ENCODE measurements at regions not wholly inside any gene's neighbourhood (a gene's known extent, or its start where the extent isn't known, plus 50 kb on each side); places are given as distances from the start of the nearest gene placed in this dataset.

- DNase-seq (ENCODE audit: low spot score), result no peak
Measured at GRCh38 chr11:128219731-128220120, 367.6 kb downstream of the ETS1 start.

- DNase-seq (ENCODE audit: low spot score), result no peak
Measured at GRCh38 chr11:128216198-128216597, 371.2 kb downstream of the ETS1 start.

- DNase-seq (ENCODE audit: low spot score), result no peak
Measured at GRCh38 chr11:128215238-128215882, 372.0 kb downstream of the ETS1 start.

- no peak for DNase-seq (ENCODE audit: low spot score)
Measured at GRCh38 chr11:128214263-128214662, 373.1 kb downstream of the ETS1 start.

GRCh38 chr11:128213461-128213860 is 373.9 kb downstream of the ETS1 start:
- no peak for DNase-seq (ENCODE audit: low spot score)

DNA sequence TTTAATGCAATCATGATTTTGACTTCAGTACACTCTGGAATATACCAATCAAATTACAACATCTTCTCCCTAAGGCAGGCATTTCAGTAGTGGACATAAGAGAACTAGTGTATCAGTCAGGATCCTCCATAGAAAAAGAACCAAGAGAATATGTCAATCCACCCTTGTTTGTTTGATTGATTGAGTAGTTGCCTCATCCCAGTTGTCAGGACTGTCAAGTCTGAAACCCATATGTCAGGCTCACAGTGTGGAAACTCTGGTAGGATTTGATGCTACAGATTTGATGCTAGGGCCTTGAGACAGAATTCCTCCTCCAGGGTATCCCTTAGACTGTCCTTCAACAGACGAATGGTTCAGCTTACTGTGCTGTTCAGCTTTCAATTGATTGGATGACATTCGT is 375.0 kb downstream of the ETS1 start:
- DNase-seq (ENCODE audit: low spot score), result no peak

DNA sequence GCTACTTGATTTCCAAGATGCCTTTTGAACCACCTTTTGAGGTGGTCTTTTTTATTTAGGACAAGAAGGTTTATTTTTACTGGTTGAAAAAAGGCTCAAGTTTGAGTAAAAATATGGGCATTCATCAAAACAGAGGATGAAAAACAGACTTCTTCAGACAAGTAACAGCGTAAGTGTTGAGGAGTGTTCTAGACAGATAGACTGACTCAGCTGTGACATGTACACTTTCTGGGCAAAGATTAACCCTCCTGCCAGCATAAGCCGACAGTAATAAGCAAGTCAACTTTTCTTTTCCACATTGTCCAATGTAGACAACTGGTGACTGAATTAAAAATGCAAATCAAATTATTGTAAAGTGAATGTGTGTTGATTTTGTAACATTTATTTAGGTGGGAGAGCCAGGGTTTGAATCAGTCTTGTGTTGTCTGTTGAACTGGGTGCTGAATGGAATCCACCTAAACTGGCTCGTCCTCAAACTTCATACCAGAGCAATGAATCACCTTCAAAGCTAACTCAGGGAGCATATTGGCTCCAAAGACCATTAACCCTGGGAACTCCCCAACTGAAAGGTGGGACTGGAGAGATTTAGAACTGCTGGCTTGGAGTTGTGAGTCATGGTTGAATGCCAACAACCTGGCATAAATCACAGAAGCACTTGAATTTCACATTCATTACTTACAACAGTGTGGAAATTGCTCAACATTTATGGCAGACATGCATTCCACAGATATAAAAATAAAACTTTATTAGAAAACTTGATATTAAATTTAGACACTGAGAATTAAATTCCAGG is 377.0 kb downstream of the ETS1 start:
- no peak for DNase-seq (ENCODE audit: low spot score)

GRCh38 chr11:128209138-128209435 is 378.3 kb downstream of the ETS1 start:
- no peak for DNase-seq (ENCODE audit: low spot score)

- no peak for DNase-seq (ENCODE audit: low spot score)
Measured at GRCh38 chr11:128208329-128209137, 378.8 kb downstream of the ETS1 start.

- no peak for DNase-seq (ENCODE audit: low spot score)
Measured at GRCh38 chr11:128207861-128208321, 379.5 kb downstream of the ETS1 start.

DNA sequence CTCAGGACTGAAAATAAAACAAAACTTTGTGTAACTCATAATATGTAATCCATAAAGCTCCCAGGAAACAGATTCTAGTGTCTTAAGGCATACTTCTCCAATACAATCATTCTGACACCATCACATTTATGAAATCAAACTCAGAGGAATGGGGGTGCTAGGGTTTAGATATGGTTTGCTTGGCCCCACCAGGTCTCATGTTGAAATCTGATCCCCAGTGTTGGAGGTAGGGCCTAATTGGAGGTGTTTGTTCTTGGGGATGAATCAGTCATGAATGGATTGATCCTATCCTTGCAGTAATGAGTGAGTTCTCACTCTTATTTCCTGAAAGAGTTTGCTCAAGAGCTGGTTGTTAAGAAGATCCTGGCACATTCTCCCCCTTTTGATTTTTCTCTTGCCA is 380.9 kb downstream of the ETS1 start:
- DNase-seq (ENCODE audit: low spot score), result no peak

- DNase-seq (ENCODE audit: low spot score), result no peak
Measured at GRCh38 chr11:128205796-128206195, 381.6 kb downstream of the ETS1 start.

- DNase-seq (ENCODE audit: low spot score), result no peak
Measured at GRCh38 chr11:128204898-128205297, 382.5 kb downstream of the ETS1 start.

- no peak for DNase-seq (ENCODE audit: low spot score)
Measured at GRCh38 chr11:128201801-128202200, 385.6 kb downstream of the ETS1 start.

- DNase-seq (ENCODE audit: low spot score), result no peak
Measured at GRCh38 chr11:128201009-128201408, 386.3 kb downstream of the ETS1 start.

DNA sequence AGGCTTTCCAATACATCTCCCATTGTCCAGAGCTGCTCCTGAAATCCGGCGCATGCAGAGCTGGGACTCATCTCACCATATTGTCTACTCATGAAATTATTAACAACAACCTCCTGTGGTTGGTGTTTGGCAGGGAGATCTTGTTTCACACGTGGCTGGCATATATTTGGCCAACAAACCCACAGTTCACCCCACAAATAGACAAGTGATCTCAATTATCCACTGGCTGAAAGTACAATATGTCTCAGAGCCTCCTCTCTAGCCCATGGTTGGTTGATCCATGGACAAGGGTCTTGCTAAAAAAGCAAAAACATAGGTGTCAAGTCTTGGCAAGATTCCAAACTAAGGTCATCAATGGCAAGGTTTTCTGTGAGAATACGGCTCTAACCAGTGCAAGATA is 386.9 kb downstream of the ETS1 start:
- DNase-seq (ENCODE audit: low spot score), result no peak

- no peak for DNase-seq (ENCODE audit: low spot score)
Measured at GRCh38 chr11:128198216-128198772, 389.1 kb downstream of the ETS1 start.

DNA sequence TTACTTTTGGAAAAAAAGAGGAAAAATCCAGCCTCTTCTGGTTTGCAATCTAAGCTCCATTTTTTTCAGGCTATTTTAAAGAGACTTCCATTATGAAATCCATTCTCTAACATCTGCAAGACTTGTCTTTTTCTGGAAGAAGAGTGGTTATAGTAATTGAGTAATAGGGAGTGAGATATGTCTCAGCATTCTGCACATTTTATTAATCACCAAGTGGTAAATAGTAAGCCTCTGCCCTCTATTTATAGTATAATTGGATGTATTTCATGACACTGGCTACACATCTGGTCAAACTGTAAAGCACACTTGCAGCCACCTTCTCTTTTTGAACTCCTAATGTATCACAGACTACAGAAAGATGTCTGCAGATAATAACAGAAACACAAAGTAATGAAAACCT is 391.1 kb downstream of the ETS1 start:
- no peak for DNase-seq (ENCODE audit: low spot score)

DNA sequence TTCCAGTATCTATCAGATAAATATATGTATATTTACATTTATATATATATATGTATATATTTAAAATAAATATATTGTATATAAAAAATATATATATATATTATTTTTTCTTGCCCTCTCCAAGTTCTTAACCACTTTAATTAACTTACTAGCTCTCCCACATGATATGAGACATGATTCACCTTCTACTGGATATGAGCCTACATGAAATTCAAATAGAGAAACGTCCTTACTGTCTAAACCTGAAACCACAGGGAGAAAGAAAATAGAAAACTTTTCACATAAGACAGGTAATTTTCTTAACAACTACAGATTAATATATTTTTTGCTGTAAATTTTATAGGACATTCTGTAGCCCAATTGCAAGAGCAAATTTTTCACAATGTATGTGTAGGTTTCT is 391.6 kb downstream of the ETS1 start:
- no peak for DNase-seq (ENCODE audit: low spot score)

GRCh38 chr11:128195057-128195751 is 392.2 kb downstream of the ETS1 start:
- DNase-seq (ENCODE audit: low spot score), result no peak

DNA sequence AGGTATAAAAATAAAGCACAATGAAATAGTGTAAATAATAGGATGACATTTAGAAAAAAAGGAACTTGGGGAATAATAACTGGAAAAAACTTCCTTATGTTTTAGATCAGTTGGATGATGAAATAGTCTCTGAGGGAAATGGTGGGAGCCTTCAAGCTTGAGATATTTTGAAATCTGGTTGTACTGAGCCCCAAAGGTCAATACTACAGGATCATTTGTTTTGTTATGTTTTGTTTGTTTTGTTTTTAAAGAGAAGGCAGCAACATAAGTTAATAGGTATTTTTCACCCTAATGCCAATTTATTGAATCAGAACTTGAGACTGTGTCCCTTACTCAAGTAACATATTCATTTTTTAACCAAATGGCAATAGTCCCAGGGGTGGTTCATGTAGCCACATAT is 393.1 kb downstream of the ETS1 start:
- no peak for DNase-seq (ENCODE audit: low spot score)

DNA sequence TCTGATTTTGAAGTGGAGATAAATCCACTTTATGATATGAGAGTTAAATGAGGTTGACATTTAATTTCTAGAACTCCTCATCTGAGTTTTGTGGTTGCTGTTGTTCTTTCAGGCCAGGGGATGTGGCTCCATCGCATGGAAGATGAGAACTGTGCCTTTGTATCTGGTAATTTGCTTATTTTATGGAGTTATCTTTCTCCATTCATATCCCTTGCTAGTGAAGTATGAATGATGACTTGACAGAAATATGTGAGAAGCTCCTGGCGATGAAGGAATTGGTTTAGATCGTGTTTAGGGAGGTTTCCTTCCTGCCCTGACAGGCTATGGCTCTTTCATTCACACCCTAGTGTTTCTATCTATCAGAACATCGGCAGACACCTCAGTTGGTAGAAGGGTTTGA is 393.7 kb downstream of the ETS1 start:
- no peak for DNase-seq (ENCODE audit: low spot score)

Measured in cerebellar cortex (tissue), 1 donor.